Calu3 (cell line): ENCODE measurements at regions not wholly inside any gene's neighbourhood (a gene's known extent, or its start where the extent isn't known, plus 50 kb on each side); places are given as distances from the start of the nearest gene placed in this dataset.

Experiments used
- BruUV-seq: library from RNA; stranded (reverse); fragments of 400-500 nt; replicated peaks from 2 replicates; lab custom pipeline; 2021; lab: Mats Ljungman, UMichigan
- CTCF ChIA-PET: fragments of 300-600 bp; sonication (Branson Sonifier 250); formaldehyde crosslinking; loops from one replicate; lab custom pipeline; 2022; ENCODE audit warnings: antibody characterized with exemption; lab: Charles Lee
- DNase-seq: peaks from one replicate; pipeline ENCODE4 v3.0.0; 2022
- H3K27ac Mint-ChIP-seq: one replicate; pipeline ENCODE4 v1.8.0; 2022; ENCODE audit warnings: mixed read lengths; ENCODE audit not compliant: unreplicated experiment
- H3K27me3 Mint-ChIP-seq: one replicate; pipeline ENCODE4 v1.8.0; 2022; ENCODE audit warnings: mixed read lengths; ENCODE audit not compliant: unreplicated experiment
- H3K36me3 Mint-ChIP-seq: one replicate; pipeline ENCODE4 v1.8.0; 2022; ENCODE audit warnings: mild to moderate bottlenecking, moderate library complexity, mixed read lengths; ENCODE audit not compliant: insufficient read depth, unreplicated experiment
- H3K4me1 Mint-ChIP-seq: one replicate; pipeline ENCODE4 v1.8.0; 2022; ENCODE audit warnings: mild to moderate bottlenecking, low read depth, mixed read lengths; ENCODE audit not compliant: unreplicated experiment
- H3K4me3 Mint-ChIP-seq: one replicate; pipeline ENCODE4 v1.8.0; 2022; ENCODE audit warnings: mild to moderate bottlenecking, low read depth, moderate library complexity, mixed read lengths; ENCODE audit not compliant: unreplicated experiment
- H3K9me3 Mint-ChIP-seq: one replicate; pipeline ENCODE4 v1.8.0; 2022; ENCODE audit warnings: low read depth, mixed read lengths; ENCODE audit not compliant: unreplicated experiment
- CTCF ChIP-seq: fragments of 200-600 bp; IDR thresholded peaks from one replicate; pipeline ENCODE4 v1.8.0; 2022; ENCODE audit warnings: antibody characterized with exemption; ENCODE audit not compliant: unreplicated experiment
- intact Hi-C: fragments of 100-400 bp; cut with micrococcal nuclease; formaldehyde crosslinking; loops from one replicate; pipeline ENCODE4 v1.10.0; 2022; ENCODE audit not compliant: unreplicated experiment

GRCh38 chr1:219773775-219774174, 154.6 kb downstream of the SLC30A10 start:
- intact Hi-C loops = no loop called here
- Mint-ChIP-seq H3K36me3 (no peaks in the 10 kb centered on the region), H3K9me3 (no peaks in the 10 kb centered on the region), H3K4me1 (peaks cover 32% of the 10 kb centered on the region), H3K4me3 (no peak overlapping the region), H3K27ac (no peak overlapping the region), H3K27me3 (no peaks in the 10 kb centered on the region)
- DNase-seq = no peak
- BruUV-seq = no TSS peak
- CTCF ChIA-PET = no interaction called here
- no peak for TF ChIP-seq CTCF

GRCh38 chr1:219773110-219773509, 155.2 kb downstream of the SLC30A10 start:
- no peaks in the 10 kb centered on the region for H3K9me3 Mint-ChIP-seq
- no TSS peak for BruUV-seq
- no peaks in the 10 kb centered on the region for H3K27me3 Mint-ChIP-seq
- DNase-seq = no peak
- H3K27ac Mint-ChIP-seq = no peak overlapping the region
- no peak for TF ChIP-seq CTCF
- H3K4me1 Mint-ChIP-seq = peaks cover 32% of the 10 kb centered on the region
- CTCF ChIA-PET = interaction anchor here (0.6 kb wide), 1 partner anchor 54 kb away, joined by 3 read pairs; no protein-coding TSS in a partner anchor
- intact Hi-C loops = no loop called here
- H3K36me3 Mint-ChIP-seq = no peaks in the 10 kb centered on the region
- no peak overlapping the region for H3K4me3 Mint-ChIP-seq

GRCh38 chr1:219772265-219773036, 155.9 kb downstream of the SLC30A10 start:
- no peak for TF ChIP-seq CTCF
- Mint-ChIP-seq H3K36me3 (no peaks in the 10 kb centered on the region), H3K27me3 (no peaks in the 10 kb centered on the region), H3K27ac (peak overlapping the region; percentile 29), H3K4me3 (no peak overlapping the region), H3K9me3 (no peaks in the 10 kb centered on the region), H3K4me1 (peaks cover 32% of the 10 kb centered on the region)
- intact Hi-C loops = no loop called here
- no peak for DNase-seq
- CTCF ChIA-PET = interaction anchor here (0.6 to 1.2 kb wide), 2 partner anchors 25 to 54 kb away, joined by 3 to 9 read pairs; no protein-coding TSS in a partner anchor
- BruUV-seq = no TSS peak

GRCh38 chr1:219771080-219771479, 157.3 kb downstream of the SLC30A10 start:
- Mint-ChIP-seq H3K4me3 (no peak overlapping the region), H3K9me3 (no peaks in the 10 kb centered on the region), H3K27ac (peak overlapping the region; percentile 55), H3K27me3 (no peaks in the 10 kb centered on the region), H3K36me3 (no peaks in the 10 kb centered on the region), H3K4me1 (peaks cover 32% of the 10 kb centered on the region)
- intact Hi-C loops = no loop called here
- peak; percentile 78 for DNase-seq
- no peak for TF ChIP-seq CTCF
- CTCF ChIA-PET = interaction anchor here (1.2 kb wide), 1 partner anchor 24 kb away, joined by 9 read pairs; no protein-coding TSS in a partner anchor
- BruUV-seq = no TSS peak
